Loucy (cell line): ENCODE measurements at regions not wholly inside any gene's neighbourhood (a gene's known extent, or its start where the extent isn't known, plus 50 kb on each side); places are given as distances from the start of the nearest gene placed in this dataset.

Experiments
- CTCF ChIP-seq: fragments of 200-600 bp; sonication (generic); conservative IDR thresholded peaks from 2 replicates; pipeline ENCODE4 v1.5.1; 2014; ENCODE audit warnings: mild to moderate bottlenecking, antibody characterized with exemption, low read length
- EZH2phosphoT487 ChIP-seq: fragments of 200-600 bp; IDR thresholded peaks from 2 replicates; pipeline ENCODE4 v1.6.1; 2018; ENCODE audit warnings: antibody characterized with exemption, mild to moderate bottlenecking, moderate library complexity, borderline replicate concordance

GRCh38 chr4:43943998-43944397 is 504.6 kb downstream of the KCTD8 start:
- no peak for TF ChIP-seq CTCF
- no peak for TF ChIP-seq EZH2phosphoT487
